H1 (cell line): ENCODE measurements at regions not wholly inside any gene's neighbourhood (a gene's known extent, or its start where the extent isn't known, plus 50 kb on each side); places are given as distances from the start of the nearest gene placed in this dataset.

ENCODE experiments used
- CTCF ChIP-seq, 3 experiments: IDR thresholded peaks; 1 replicate in 2 of 3; 2 replicates in 1 of 3; pipeline versions ENCODE4 v1.5.1 to v1.6.1; 2011; ENCODE audit warnings: low read length in 3 of 3, mild to moderate bottlenecking in 3 of 3, inconsistent platforms in 2 of 3, low read depth in 1 of 3, moderate library complexity in 1 of 3; ENCODE audit not compliant: insufficient read depth in 1 of 3; ENCODE audit errors: control extremely low read depth in 1 of 3
- EZH2 ChIP-seq: fragments of 200-600 bp; sonication (generic); IDR thresholded peaks from 2 replicates; pipeline ENCODE4 v1.7.1; 2012; ENCODE audit warnings: low read depth, mild to moderate bottlenecking, moderate library complexity, low read length, inconsistent platforms; ENCODE audit not compliant: severe bottlenecking
- KDM1A ChIP-seq: fragments of 200-600, 300-600 bp; sonication (generic); IDR thresholded peaks from 2 replicates; pipeline ENCODE4 v1.7.1; 2016; ENCODE audit warnings: mild to moderate bottlenecking, low read length, borderline replicate concordance
- KDM5A ChIP-seq: fragments of 200-600 bp; IDR thresholded peaks from 2 replicates; pipeline ENCODE4 v1.7.1; 2012; ENCODE audit warnings: mild to moderate bottlenecking, low read length, inconsistent platforms, mixed read lengths
- MAX ChIP-seq: IDR thresholded peaks from 2 replicates; pipeline ENCODE4 v1.6.1; 2012; ENCODE audit warnings: inconsistent platforms
- NRF1 ChIP-seq: IDR thresholded peaks from 2 replicates; pipeline ENCODE4 v1.6.1; 2011; ENCODE audit warnings: mild to moderate bottlenecking, low read depth, low read length, improper control_type of control experiment
- PHF8 ChIP-seq: fragments of 200-600 bp; sonication (generic); conservative IDR thresholded peaks from 2 replicates; pipeline ENCODE4 v1.7.1; 2012; ENCODE audit warnings: low read depth, mild to moderate bottlenecking, inconsistent platforms, low read length, moderate library complexity
- POLR2AphosphoS5 ChIP-seq: IDR thresholded peaks from 2 replicates; pipeline ENCODE4 v1.6.1; 2011; ENCODE audit warnings: low read depth, low read length
- RAD21 ChIP-seq, 2 experiments: IDR thresholded peaks in 1 of 2; conservative IDR thresholded peaks in 1 of 2; 2 replicates each; pipeline ENCODE4 v1.6.1; 2011; ENCODE audit warnings: low read depth in 2 of 2, low read length in 2 of 2, improper control_type of control experiment in 1 of 2, inconsistent platforms in 1 of 2, mild to moderate bottlenecking in 1 of 2, moderate library complexity in 1 of 2
- RNF2 ChIP-seq: fragments of 200-900, 300-1000 bp; sonication (generic); IDR thresholded peaks from 2 replicates; pipeline ENCODE4 v1.7.1; 2016; ENCODE audit warnings: borderline replicate concordance, low read depth, mild to moderate bottlenecking, antibody characterized with exemption, low read length; ENCODE audit not compliant: poor library complexity, severe bottlenecking; ENCODE audit errors: missing control alignments
- TAF1 ChIP-seq: IDR thresholded peaks from 2 replicates; pipeline ENCODE4 v1.6.1; 2011; ENCODE audit warnings: mild to moderate bottlenecking, low read depth, low read length

GRCh38 chr6:86471791-86472190 lies 465.5 kb upstream of the HTR1E start:
- TF ChIP-seq NRF1 (no peak), EZH2 (no peak), CTCF (IDR thresholded peaks at IDR 0.05; ENCODE audit: control extremely low read depth in 1 of 3, insufficient read depth in 1 of 3, low read depth in 1 of 3, low read length in 3 of 3) (no peak), KDM1A (no peak), PHF8 (no peak), TAF1 (no peak), RNF2 (no peak), POLR2AphosphoS5 (no peak), MAX (no peak), RAD21 (IDR thresholded peaks at IDR 0.05 in 1 of 2, conservative IDR thresholded peaks at IDR 0.05 in 1 of 2; ENCODE audit: low read depth in 2 of 2, low read length in 2 of 2) (no peak), KDM5A (no peak)
